SU-DHL-6 (cell line): ENCODE measurements at regions not wholly inside any gene's neighbourhood (a gene's known extent, or its start where the extent isn't known, plus 50 kb on each side); places are given as distances from the start of the nearest gene placed in this dataset.

Experiments
- H2AFZ ChIP-seq: fragments of 200-600 bp; sonication (generic); 2 replicates; pipeline ENCODE4 v1.6.1; 2014; ENCODE audit warnings: low read depth, mild to moderate bottlenecking, moderate library complexity, mixed read lengths, antibody characterized with exemption, low read length; ENCODE audit not compliant: severe bottlenecking
- H3F3A ChIP-seq: fragments of 200-600 bp; shearing (Covaris generic); 2 replicates; pipeline ENCODE4 v1.6.0; 2016; ENCODE audit warnings: antibody characterized with exemption, mild to moderate bottlenecking; ENCODE audit not compliant: insufficient read depth
- H3K27ac ChIP-seq: fragments of 200-600 bp; sonication (generic); 2 replicates; pipeline ENCODE4 v1.5.1; 2016; ENCODE audit warnings: low read depth, mild to moderate bottlenecking, low read length, moderate library complexity, mixed read lengths
- H3K27me3 ChIP-seq: fragments of 200-600 bp; sonication (generic), shearing (Covaris generic); 2 replicates; pipeline ENCODE4 v1.6.0; 2014; ENCODE audit warnings: mild to moderate bottlenecking, low read length
- H3K36me3 ChIP-seq: fragments of 200-600 bp; sonication (generic); 2 replicates; pipeline ENCODE4 v1.6.1; 2014; ENCODE audit warnings: mild to moderate bottlenecking, low read length, mixed read lengths
- H3K4me2 ChIP-seq: fragments of 300-600, 200-600 bp; shearing (Covaris generic), sonication (generic); 2 replicates; pipeline ENCODE4 v1.6.0; 2014; ENCODE audit warnings: low read length, low read depth, mild to moderate bottlenecking; ENCODE audit not compliant: poor library complexity, severe bottlenecking
- H3K4me3 ChIP-seq: fragments of 200-600 bp; sonication (generic); 2 replicates; pipeline ENCODE4 v1.5.1; 2014; ENCODE audit warnings: antibody characterized with exemption, low read length, mild to moderate bottlenecking, mixed read lengths; ENCODE audit not compliant: insufficient read depth, poor library complexity, severe bottlenecking
- H3K79me2 ChIP-seq: fragments of 200-600 bp; sonication (generic); 2 replicates; pipeline ENCODE4 v1.6.1; 2014; ENCODE audit warnings: mild to moderate bottlenecking, low read length, moderate library complexity; ENCODE audit not compliant: insufficient read depth
- H3K9ac ChIP-seq: fragments of 200-600 bp; sonication (generic); 2 replicates; pipeline ENCODE4 v1.7.0; 2014; ENCODE audit warnings: mild to moderate bottlenecking, low read length
- H3K9me2 ChIP-seq: fragments of 200-600 bp; sonication (generic); replicated peaks from 2 replicates; pipeline ENCODE4 v1.6.1; 2014; ENCODE audit warnings: low read length; ENCODE audit not compliant: insufficient read depth
- H3K9me3 ChIP-seq: fragments of 200-600 bp; sonication (generic); 2 replicates; pipeline ENCODE4 v1.6.1; 2014; ENCODE audit warnings: low read length, mixed read lengths; ENCODE audit not compliant: insufficient read depth
- H4K20me1 ChIP-seq: fragments of 200-600 bp; sonication (generic); 2 replicates; pipeline ENCODE4 v1.6.1; 2014; ENCODE audit warnings: low read depth, mild to moderate bottlenecking, antibody characterized with exemption, low read length, moderate library complexity, mixed read lengths
- CTCF ChIP-seq: fragments of 200-600 bp; sonication (generic); IDR thresholded peaks from one replicate; pipeline ENCODE4 v1.5.1; 2017; ENCODE audit warnings: antibody characterized with exemption, mild to moderate bottlenecking, low read length, moderate library complexity; ENCODE audit not compliant: insufficient read depth, poor library complexity, severe bottlenecking
- EZH2phosphoT487 ChIP-seq: fragments of 200-600 bp; sonication (generic), shearing (Covaris generic); conservative IDR thresholded peaks from 2 replicates; pipeline ENCODE4 v1.6.1; 2018; ENCODE audit warnings: mild to moderate bottlenecking, antibody characterized with exemption, low read length, moderate library complexity, mixed read lengths

DNA sequence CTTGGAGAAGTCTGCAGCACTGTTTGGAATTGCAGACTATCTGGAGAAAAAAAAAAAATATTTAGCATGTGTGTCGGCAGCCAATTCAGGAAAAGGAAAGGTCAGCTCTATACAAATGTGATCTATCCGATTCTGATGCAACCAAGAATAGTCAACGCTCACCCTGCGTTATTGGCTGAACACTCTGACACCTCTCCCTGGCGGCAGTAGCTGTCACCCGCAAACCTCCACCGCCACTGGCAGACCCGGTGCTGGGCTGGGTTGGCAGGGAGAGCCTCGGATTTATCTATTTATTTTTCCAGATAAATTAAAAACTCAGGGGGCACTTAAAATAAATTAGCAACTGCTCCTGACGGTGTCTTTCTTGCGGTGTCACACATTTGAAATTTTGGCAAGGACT, 409.7 kb downstream of the VRK1 start:
- no peak overlapping the region for H3K9ac ChIP-seq
- H3K79me2 ChIP-seq: no peaks in the 10 kb centered on the region
- H3K9me2 ChIP-seq: no peaks in the 10 kb centered on the region
- H3K4me2 ChIP-seq: no peak overlapping the region
- H2AFZ ChIP-seq: no peak overlapping the region
- no peaks in the 10 kb centered on the region for H4K20me1 ChIP-seq
- H3K9me3 ChIP-seq: no peaks in the 10 kb centered on the region
- no peak overlapping the region for H3K4me3 ChIP-seq
- H3K27ac ChIP-seq: no peak overlapping the region
- TF ChIP-seq CTCF (no peak), EZH2phosphoT487 (no peak)
- no peaks in the 10 kb centered on the region for H3K36me3 ChIP-seq
- no peaks in the 10 kb centered on the region for H3F3A ChIP-seq
- no peaks in the 10 kb centered on the region for H3K27me3 ChIP-seq

- H2AFZ ChIP-seq: no peak overlapping the region
- H3K4me3 ChIP-seq: no peak overlapping the region
- TF ChIP-seq EZH2phosphoT487 (no peak), CTCF (no peak)
- no peaks in the 10 kb centered on the region for H3F3A ChIP-seq
- H3K4me2 ChIP-seq: no peak overlapping the region
- no peak overlapping the region for H3K27ac ChIP-seq
- no peaks in the 10 kb centered on the region for H4K20me1 ChIP-seq
- H3K9ac ChIP-seq: no peak overlapping the region
- H3K79me2 ChIP-seq: no peaks in the 10 kb centered on the region
- no peaks in the 10 kb centered on the region for H3K9me2 ChIP-seq
- no peaks in the 10 kb centered on the region for H3K27me3 ChIP-seq
- no peaks in the 10 kb centered on the region for H3K36me3 ChIP-seq
- no peaks in the 10 kb centered on the region for H3K9me3 ChIP-seq
Observed at GRCh38 chr14:97210202-97210601, 413.0 kb downstream of the VRK1 start.

DNA sequence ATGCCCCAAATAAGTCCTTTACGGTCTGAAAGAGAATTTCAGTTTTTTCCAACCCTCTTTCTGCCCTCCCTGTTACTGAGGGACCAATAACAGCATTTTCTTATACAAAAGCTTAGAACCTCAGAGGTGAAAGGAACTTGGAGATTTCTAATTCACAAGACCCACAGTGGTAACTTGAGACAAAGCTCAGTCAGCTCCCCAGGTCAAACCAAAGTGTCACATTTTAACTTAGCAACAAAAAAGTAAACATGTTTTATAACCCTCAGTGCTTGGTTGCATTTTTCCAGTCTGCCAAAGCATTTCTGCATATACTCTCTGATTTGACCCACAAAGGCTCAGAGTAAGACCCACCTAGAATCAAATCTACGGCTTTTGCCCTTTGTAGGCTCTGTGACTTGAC, 415.2 kb downstream of the VRK1 start:
- Histone ChIP-seq H3F3A (no peaks in the 10 kb centered on the region), H3K36me3 (no peaks in the 10 kb centered on the region), H2AFZ (no peak overlapping the region), H3K27ac (no peak overlapping the region), H3K4me2 (no peak overlapping the region), H3K9me2 (no peaks in the 10 kb centered on the region), H3K9me3 (no peaks in the 10 kb centered on the region), H3K9ac (no peak overlapping the region), H3K27me3 (no peaks in the 10 kb centered on the region), H4K20me1 (no peaks in the 10 kb centered on the region), H3K4me3 (no peak overlapping the region), H3K79me2 (no peaks in the 10 kb centered on the region)
- TF ChIP-seq CTCF (no peak), EZH2phosphoT487 (no peak)

DNA sequence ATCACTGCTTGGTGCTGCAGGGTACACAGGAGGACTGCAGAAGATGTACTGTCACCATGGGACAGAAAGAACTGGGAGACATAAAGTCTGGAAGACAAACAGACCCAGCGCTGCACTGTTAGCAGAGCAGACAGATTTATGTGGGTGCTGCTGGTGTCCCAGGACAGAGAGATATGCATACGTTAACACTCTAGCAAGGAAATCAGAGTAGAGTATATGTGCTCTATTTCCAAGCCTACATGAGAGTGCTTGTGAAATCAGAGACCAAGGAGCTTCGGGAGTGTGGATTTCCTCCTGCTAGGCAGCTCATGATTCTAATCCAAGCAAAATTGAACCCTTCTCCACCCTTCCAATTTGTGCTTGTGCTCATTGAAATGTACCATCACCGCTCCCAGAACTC, 416.5 kb downstream of the VRK1 start:
- Histone ChIP-seq H3K9me2 (no peaks in the 10 kb centered on the region), H3K9me3 (no peaks in the 10 kb centered on the region), H3K4me2 (no peak overlapping the region), H3K79me2 (no peaks in the 10 kb centered on the region), H3K27ac (no peak overlapping the region), H3K36me3 (no peaks in the 10 kb centered on the region), H2AFZ (no peak overlapping the region), H3K27me3 (no peaks in the 10 kb centered on the region), H3K4me3 (no peak overlapping the region), H3F3A (no peaks in the 10 kb centered on the region), H3K9ac (no peak overlapping the region), H4K20me1 (no peaks in the 10 kb centered on the region)
- TF ChIP-seq EZH2phosphoT487: no peak
- no peak for TF ChIP-seq CTCF
